C4-2B (cell line): ENCODE measurements at regions not wholly inside any gene's neighbourhood (a gene's known extent, or its start where the extent isn't known, plus 50 kb on each side); places are given as distances from the start of the nearest gene placed in this dataset.

Experiments used
- ZFX ChIP-seq: fragments of 450-650 bp; IDR thresholded peaks from 2 replicates; pipeline ENCODE4 v1.6.1; 2017
- TF ChIP-seq, protein P1 (sequence below): fragments of 450-650 bp; conservative IDR thresholded peaks from 2 replicates; pipeline ENCODE4 v1.5.1; 2017; ENCODE audit warnings: mild to moderate bottlenecking

DNA sequence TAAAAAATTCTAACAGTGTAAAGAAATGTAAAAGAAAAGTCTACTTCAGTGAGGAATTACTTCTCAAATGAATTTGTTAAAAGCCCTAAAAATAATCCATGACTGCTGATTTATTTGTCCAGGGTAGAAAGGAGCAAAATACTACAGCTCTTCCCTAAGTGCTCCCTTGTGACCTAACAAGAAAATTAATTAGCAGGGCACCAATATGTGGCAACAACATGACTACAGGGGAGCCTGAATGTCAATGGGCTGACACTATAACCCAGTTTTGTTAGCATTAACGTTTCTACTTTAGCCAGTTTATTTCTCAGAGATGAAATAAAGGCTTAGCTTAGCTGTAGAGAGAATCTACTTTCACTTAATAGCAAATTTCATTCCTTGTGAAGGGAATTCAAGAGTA, 918.9 kb upstream of the EPHA5 start:
- TF ChIP-seq, protein P1, sequence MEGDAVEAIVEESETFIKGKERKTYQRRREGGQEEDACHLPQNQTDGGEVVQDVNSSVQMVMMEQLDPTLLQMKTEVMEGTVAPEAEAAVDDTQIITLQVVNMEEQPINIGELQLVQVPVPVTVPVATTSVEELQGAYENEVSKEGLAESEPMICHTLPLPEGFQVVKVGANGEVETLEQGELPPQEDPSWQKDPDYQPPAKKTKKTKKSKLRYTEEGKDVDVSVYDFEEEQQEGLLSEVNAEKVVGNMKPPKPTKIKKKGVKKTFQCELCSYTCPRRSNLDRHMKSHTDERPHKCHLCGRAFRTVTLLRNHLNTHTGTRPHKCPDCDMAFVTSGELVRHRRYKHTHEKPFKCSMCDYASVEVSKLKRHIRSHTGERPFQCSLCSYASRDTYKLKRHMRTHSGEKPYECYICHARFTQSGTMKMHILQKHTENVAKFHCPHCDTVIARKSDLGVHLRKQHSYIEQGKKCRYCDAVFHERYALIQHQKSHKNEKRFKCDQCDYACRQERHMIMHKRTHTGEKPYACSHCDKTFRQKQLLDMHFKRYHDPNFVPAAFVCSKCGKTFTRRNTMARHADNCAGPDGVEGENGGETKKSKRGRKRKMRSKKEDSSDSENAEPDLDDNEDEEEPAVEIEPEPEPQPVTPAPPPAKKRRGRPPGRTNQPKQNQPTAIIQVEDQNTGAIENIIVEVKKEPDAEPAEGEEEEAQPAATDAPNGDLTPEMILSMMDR: no peak
- TF ChIP-seq ZFX: no peak
